Heart left ventricle (tissue), 13 donors: ENCODE measurements at regions not wholly inside any gene's neighbourhood (a gene's known extent, or its start where the extent isn't known, plus 50 kb on each side); places are given as distances from the start of the nearest gene placed in this dataset.

Source experiments
- CTCF ChIP-seq, 12 donors: fragments of 200-600 bp; sonication (generic) in 4 of 12; IDR thresholded peaks; one replicate each; pipeline versions ENCODE4 v1.5.0 to v1.8.0; 2018 to 2022; ENCODE audit warnings: antibody characterized with exemption in 12 of 12, mild to moderate bottlenecking in 5 of 12
- POLR2A ChIP-seq, 2 donors: fragments of 450-650 bp; IDR thresholded peaks; one replicate each; pipeline ENCODE4 v1.6.1; 2017; ENCODE audit warnings: antibody characterized with exemption in 2 of 2, mild to moderate bottlenecking in 2 of 2, moderate library complexity in 2 of 2
- donor health status: ischemic (EF 13 %, LVEDD 7.1; RV severe dilation, severe dysfunction).
- donor health status: DM: no; HTN: yes; CAD: no.
- donor health status: DM: no; HTN: no; CAD: no.
- donor health status: ischemic (EF 25% LVEDD 6.9; RV normal size, moderate dysfunction).
- donor health status: ischemic (EF 25% LVEDD 5.7; RV mildly dilated, moderate dysfunction).
- donor health status: ischemic (EF 35%, LVEDD 5.7; RV mildly dilated, moderate dysfunction).
- donor health status: nonischemic (EF 11% LVEDD 7.7; RV severe dilation, severe dysfunction).
- donor health status: DM: yes; HTN: yes; CAD: no.
- donor health status: PGD.
- donor health status: ischemic (EF 29% LVEDD 5.4; RV normal size, mild dysfunction).
- donor health status: nonischemic (EF 23%, LVEDD 6.1; RV moderate dilation, normal function).

- TF ChIP-seq CTCF (IDR thresholded peaks at IDR 0.05) (no peak), POLR2A (IDR thresholded peaks at IDR 0.05) (no peak)
Observed at GRCh38 chr14:104367866-104368750, 211.5 kb upstream of the C14orf180 start.
